ENCODE measurements at regions not wholly inside any gene's neighbourhood (a gene's known extent, or its start where the extent isn't known, plus 50 kb on each side); places are given as distances from the start of the nearest gene placed in this dataset.

- TF ChIP-seq CTCF (conservative IDR thresholded peaks at IDR 0.05) (no peak), EZH2 (IDR thresholded peaks at IDR 0.05; ENCODE audit: low read depth) (no peak)
Observed at GRCh38 chr10:21021843-21022594, 124.9 kb upstream of the NEBL start.
